ENCODE measurements at regions not wholly inside any gene's neighbourhood (a gene's known extent, or its start where the extent isn't known, plus 50 kb on each side); places are given as distances from the start of the nearest gene placed in this dataset.

DNA sequence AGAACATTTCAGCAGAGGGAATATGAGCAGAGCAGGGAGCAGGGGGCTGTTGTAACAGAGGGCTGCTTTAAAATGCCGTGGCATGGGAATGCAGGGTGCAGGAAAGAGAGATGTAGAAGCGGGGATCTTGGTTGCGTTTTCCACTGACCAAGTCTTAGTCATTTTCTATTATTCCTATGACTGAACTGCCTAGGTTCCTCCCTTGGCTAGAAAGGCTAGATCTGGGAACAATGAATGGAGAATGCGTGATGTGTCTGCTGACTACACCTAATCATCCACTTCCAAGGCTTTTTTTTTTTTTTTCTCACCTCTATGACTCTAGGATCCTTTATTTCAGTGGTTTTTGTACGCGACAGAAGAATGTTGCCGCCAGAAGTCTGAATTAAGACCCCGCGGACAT lies 607.4 kb upstream of the TBL1XR1 start:
- TF ChIP-seq, protein P1, sequence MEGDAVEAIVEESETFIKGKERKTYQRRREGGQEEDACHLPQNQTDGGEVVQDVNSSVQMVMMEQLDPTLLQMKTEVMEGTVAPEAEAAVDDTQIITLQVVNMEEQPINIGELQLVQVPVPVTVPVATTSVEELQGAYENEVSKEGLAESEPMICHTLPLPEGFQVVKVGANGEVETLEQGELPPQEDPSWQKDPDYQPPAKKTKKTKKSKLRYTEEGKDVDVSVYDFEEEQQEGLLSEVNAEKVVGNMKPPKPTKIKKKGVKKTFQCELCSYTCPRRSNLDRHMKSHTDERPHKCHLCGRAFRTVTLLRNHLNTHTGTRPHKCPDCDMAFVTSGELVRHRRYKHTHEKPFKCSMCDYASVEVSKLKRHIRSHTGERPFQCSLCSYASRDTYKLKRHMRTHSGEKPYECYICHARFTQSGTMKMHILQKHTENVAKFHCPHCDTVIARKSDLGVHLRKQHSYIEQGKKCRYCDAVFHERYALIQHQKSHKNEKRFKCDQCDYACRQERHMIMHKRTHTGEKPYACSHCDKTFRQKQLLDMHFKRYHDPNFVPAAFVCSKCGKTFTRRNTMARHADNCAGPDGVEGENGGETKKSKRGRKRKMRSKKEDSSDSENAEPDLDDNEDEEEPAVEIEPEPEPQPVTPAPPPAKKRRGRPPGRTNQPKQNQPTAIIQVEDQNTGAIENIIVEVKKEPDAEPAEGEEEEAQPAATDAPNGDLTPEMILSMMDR (IDR thresholded peaks at IDR 0.05 in 4 of 5, conservative IDR thresholded peaks at IDR 0.05 in 1 of 5) = no peak
- no peak for TF ChIP-seq POLR2A (IDR thresholded peaks at IDR 0.05)
